Superior temporal gyrus (tissue), 1 donor: ENCODE measurements at regions not wholly inside any gene's neighbourhood (a gene's known extent, or its start where the extent isn't known, plus 50 kb on each side); places are given as distances from the start of the nearest gene placed in this dataset.
"Not testable (repeated sequence)": the region's sequence is repeated elsewhere in the genome, so short reads cannot be mapped to it uniquely, and the experiment has no call there.

Experiments
- DNase-seq: peaks from one replicate; pipeline ENCODE4 v3.0.0-alpha.2; 2016; ENCODE audit errors: extremely low spot score

GRCh38 chr7:106713452-106713851, 52.5 kb upstream of the CCDC71L start:
- not testable (repeated sequence) for DNase-seq

GRCh38 chr7:106714590-106715442, 53.9 kb upstream of the CCDC71L start:
- not testable (repeated sequence) for DNase-seq

- DNase-seq, result no peak
Measured at GRCh38 chr7:106715730-106716129, 54.8 kb upstream of the CCDC71L start.

- DNase-seq, result no peak
Measured at GRCh38 chr7:106717254-106717954, 56.4 kb upstream of the CCDC71L start.

GRCh38 chr7:106717955-106718871, 57.3 kb upstream of the CCDC71L start:
- no peak for DNase-seq

GRCh38 chr7:106720641-106721040, 59.7 kb upstream of the CCDC71L start:
- no peak for DNase-seq

- no peak for DNase-seq
Measured at GRCh38 chr7:106721816-106722785, 61.1 kb upstream of the CCDC71L start.

- DNase-seq, result no peak
Measured at GRCh38 chr7:106723398-106723797, 62.4 kb upstream of the CCDC71L start.

- no peak for DNase-seq
Measured at GRCh38 chr7:106729720-106730385, 68.9 kb upstream of the CCDC71L start.

GRCh38 chr7:106731187-106731586, 70.2 kb upstream of the CCDC71L start:
- DNase-seq, result no peak

- no peak for DNase-seq
Measured at GRCh38 chr7:106731646-106732444, 70.9 kb upstream of the CCDC71L start.

GRCh38 chr7:106735637-106736036, 74.7 kb upstream of the CCDC71L start:
- DNase-seq, result no peak

GRCh38 chr7:106736123-106736507, 75.2 kb upstream of the CCDC71L start:
- no peak for DNase-seq

- no peak for DNase-seq
Measured at GRCh38 chr7:106736508-106737201, 75.7 kb upstream of the CCDC71L start.

GRCh38 chr7:106737202-106737562, 76.2 kb upstream of the CCDC71L start:
- DNase-seq, result no peak

GRCh38 chr7:106740806-106741205, 79.8 kb upstream of the CCDC71L start:
- DNase-seq, result no peak

- no peak for DNase-seq
Measured at GRCh38 chr7:106744563-106745091, 83.7 kb upstream of the CCDC71L start.

GRCh38 chr7:106747301-106747700, 86.3 kb upstream of the CCDC71L start:
- not testable (repeated sequence) for DNase-seq

- DNase-seq, result no peak
Measured at GRCh38 chr7:106747804-106748203, 86.8 kb upstream of the CCDC71L start.
